Anterior cingulate cortex (tissue), 58 donors: ENCODE measurements at regions not wholly inside any gene's neighbourhood (a gene's known extent, or its start where the extent isn't known, plus 50 kb on each side); places are given as distances from the start of the nearest gene placed in this dataset.

Experiments
- DNase-seq, 58 donors: peaks; one replicate each; lab custom pipeline; 2025; lab: John Stamatoyannopoulos, UW

DNA sequence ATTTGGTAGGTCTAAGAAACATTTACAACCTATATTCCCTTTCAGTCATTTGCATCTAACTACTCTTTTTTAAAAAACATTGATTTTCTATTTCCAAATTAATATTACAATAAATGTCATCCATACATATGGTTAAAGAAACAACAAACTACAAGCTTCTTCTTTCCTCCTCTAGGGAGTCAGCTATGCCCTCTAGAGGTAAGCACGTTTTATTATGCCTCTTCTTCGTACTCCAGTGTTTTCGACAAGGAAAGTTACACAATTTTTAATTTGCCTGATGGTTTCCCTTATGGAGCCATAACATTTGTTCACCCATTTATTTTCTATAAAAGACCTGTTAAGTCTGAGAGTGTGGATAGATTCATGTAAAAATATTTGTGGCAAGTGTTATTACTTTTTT, 183.4 kb upstream of the CDH7 start:
- no peak for DNase-seq

DNA sequence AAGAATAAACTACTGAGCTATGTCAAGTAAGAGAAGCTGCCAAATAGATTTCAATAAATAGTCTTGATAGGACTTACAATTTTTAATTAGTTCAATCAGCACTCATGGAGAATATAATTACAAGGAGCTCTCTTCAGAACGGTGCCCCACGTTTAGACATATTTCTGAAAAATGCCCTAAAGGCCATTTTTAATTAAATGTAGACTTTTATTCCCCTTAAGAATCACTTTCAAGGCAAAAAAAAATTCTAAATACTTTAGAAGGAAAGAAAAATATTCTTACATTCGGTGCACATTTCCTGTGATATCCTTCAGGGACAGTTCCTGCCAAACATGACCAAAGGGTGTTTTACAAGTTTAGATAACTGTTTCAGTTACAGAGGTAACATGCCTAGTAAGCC, 202.5 kb upstream of the CDH7 start:
- DNase-seq = no peak

DNA sequence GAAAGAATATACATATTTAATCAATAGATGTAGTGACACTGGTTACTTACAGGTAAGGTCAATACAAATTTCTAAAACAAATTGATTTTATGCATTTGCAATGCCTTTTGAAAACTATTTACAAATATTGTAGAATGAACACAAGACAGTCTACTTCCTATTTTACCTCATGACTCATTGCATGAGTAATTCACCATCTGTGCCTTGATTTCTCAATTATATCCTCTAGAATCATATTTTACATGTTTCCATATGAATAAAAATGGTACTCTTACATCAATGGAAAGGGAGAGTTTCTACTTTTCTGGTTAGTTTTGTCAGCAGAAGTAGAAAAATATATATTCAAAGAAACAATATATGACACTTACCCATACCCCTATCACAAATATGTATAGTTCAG, 203.8 kb upstream of the CDH7 start:
- DNase-seq = peak in 1 of 58 donors; percentile 6

DNA sequence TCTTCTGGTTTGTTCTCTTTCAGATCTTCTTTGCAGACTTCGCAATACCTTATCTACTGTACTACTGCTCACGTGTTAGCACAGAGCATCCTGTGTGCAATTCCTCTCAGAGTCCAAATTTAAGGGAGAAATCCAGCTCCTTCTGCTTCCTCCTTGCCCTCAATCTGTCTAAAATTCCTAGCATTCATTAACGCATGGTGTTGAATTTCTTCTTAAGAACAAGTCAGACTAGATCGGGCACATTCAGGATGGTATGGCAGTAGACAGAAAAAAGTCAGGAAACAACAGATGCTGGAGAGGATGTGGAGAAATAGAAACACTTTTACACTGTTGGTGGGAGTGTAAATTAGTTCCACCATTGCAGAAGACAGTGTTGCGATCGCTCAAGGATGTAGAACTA, 206.1 kb upstream of the CDH7 start:
- no peak for DNase-seq

DNA sequence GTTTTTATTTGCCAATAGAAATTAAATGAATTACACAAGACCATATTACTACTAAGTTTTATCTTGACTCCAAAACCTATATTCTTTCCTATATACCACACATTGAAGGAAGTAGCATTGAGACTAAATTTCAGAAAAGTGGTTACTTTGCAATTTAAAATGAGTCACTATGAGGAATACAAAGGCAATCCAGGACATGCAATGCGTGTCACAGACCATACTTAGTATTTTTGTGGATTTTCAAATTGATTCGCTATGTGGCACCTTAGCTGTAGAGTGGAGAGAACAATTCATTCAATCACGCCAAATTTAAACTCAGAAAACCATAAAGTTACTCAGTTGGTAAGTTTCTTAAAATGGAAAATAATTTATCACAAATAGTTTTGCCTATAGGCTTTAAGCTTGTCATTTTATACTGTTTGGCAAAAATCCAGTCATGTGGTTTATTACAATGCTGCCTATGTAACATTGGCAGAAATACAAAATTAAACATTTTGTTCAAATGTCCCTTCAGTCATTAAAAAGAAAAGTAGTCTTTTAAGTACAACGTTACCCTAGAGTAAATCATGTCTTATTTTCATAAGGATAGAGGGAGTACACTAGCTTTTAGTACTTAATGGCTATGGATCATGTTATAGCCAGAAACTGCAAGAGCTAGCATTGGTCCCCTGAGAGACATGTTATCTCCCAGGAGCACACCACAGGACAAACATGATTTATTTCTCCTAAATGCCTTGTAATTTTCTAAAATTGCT, 222.8 kb upstream of the CDH7 start:
- no peak for DNase-seq

DNA sequence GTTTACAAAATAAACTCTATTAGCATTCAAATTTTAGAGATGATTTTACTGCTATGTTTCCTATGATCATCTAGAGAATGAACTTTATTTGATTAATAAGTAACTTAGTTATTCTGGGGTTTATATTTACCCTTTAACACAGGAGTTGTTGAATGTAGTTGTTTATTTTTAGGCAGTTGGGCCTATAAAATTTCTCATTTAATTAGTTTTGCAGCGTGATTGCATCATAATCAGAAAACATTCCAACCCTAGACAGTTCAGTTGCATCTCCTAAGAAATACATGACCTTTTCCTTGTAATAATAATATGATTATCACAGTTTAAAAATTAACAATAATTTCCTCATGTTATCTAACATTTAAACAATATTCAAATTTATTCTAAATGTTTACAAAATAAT, 224.7 kb upstream of the CDH7 start:
- no peak for DNase-seq

DNA sequence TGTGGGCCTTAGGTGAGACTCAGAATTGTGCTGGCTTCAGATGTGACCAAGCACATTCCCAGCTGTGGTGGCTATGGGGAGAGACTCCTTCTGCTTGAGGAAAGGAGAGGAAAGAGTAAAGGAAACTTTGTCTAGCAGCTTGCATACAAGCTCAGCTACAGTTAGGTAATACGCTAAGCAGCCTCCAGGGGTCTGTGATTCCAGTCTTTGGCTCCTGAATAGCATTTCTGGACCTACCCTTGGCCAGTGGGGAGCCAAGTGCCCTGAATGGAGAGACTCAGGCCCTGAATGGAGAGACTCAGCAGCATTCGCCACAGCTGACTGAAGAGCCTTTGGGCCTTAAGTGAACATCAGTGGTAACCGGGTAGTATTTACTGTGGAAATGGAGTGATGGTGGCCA, 227.4 kb upstream of the CDH7 start:
- DNase-seq = no peak

DNA sequence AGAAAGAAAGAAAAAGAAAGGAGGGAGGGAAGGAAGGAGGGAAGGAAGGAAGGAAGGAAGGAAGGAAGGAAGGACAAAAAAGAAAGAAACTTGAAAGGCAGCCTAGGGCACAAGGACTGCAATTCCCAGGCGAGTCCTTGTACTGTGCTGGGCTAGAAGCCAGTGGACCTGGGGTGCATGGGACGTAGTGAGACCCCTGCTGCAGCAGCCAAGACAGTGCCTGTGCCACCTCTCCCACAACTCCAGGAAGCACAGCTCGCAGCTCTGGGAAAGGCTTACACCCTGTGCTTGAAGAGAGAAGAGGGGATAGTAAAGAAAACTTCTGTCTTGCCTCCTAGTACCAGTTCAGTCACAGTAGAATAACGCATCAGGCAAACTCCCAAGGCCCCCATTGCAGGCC, 227.9 kb upstream of the CDH7 start:
- no peak for DNase-seq

DNA sequence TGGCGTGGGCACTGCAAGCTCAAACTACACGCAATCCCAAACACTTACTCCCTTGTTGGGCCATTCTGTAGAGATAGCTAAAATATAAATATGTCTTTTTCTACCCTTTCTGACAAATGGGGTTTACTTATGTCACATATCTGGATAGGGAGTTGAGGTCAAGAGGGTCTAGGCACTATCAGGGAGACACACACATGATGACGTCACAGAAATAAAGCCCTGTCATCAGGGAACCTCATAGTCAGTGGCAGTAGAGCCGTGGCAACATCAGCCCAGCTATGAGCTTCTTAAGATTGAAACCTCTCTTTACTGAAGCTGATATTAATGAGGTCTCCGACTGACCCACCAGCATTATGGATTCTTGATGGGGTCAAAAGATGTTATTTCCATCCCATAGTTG, 234.6 kb upstream of the CDH7 start:
- no peak for DNase-seq

DNA sequence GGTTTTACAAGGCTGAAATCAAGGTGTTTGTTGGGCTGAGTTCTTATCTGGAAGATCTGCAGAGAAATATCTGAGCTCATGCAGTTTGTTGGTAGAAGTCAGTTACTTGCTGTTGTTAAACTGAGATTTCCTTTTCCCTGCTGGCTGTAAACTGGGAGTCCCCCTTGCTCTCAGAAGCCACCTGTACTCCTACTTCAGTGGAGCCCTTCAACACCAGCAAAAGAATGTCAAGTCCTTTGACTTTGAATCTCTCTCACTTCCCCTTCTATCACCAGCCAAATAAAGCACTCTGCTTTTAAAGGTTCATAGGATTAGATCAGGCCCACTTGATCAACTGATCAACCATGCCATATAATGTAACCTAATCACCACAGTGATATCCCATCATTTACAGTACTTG, 252.2 kb upstream of the CDH7 start:
- no peak for DNase-seq

DNA sequence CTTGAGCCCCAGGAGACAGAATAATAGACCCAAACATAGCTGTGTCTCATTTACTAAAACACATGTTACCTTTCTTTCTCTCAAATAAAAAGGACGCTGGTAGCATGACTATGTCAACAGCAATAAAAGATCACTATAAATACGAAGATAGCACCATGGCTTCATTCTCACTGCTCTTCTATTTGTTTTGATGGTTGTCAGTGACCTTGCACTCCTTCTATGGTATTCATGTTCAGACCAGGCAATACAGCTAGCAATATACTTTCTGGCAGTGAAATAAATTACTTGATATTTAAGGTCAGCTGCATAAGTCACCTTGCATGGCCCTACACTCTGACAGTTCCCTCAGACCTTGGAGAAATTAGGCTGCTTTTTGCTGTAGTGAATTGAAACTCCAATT, 263.2 kb upstream of the CDH7 start:
- no peak for DNase-seq

DNA sequence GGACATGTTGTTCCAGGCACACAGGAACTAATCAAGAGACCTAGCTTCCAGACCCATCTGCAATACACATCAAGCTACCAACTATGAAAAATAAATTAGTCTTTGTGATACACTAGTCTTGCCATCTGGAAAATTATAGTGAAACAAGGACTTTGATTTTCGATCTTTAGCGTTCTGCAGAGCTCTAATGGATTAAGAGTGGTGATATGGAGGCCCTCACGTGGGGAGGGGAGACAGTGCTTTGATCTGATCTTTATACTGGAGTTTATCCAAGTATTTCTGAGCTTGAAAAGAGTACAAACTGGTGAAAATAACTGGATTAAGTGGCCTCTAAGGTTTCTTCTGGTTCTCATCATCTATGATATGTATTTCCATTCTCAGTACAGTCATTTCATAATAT, 273.4 kb upstream of the CDH7 start:
- no peak for DNase-seq

DNA sequence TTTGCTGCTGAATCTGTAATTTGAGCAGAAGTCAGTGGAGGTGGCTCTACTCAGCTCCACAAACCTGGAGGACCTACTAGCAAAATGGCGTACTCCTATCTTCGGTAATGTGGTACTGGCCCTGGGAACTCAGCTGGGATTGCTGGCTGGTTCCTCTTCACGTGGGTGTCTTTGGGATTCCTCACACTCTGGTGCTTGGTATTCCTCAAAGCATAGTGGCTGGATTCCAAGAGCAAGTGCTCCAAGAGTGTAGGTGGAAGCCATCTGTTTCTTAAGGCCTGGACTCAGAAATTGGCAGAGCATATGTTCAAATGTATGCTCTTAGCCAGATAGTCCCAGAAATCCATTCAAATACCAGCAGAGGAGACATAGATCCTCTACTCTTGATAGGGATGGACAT, 281.9 kb upstream of the CDH7 start:
- peak in 43 of 58 donors; percentile 0 to 62 (median 8) for DNase-seq

DNA sequence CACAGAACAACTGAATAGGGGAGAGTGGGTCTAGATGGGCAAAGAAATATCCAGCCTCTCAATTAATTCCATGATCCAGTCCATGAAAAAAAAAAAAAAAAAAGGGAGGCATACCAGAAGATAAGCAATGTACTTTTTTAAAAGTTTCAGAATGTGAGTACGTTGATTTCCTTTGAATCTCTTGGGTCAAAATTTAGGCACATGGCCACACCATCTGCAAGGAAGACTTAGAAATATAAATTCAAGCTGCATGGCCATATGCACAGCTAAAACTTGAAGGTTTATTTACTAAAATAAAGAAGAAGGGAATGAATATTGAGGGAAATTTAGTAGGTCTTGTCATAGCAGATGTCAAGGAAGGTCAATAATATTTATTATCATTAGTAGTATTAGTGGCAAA, 286.5 kb upstream of the CDH7 start:
- DNase-seq = no peak

DNA sequence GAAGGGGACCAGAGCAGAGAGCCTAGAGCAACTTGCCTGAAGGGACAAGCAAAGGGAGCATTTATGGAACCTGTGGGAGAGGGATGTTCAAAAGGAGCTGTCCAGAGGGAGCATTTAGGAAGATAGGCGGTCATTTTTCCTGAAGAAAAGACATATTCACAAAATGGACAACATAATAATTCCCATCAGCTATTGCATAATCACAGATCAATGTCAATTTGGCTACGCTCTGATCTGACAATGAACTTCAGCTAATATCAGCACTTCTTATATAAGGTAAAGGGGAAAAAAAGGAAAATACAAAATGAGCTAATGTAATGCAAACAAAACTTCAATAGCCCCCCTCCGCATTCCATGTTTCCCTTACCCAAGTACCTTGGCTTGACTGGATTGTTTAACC, 291.1 kb upstream of the CDH7 start:
- no peak for DNase-seq

DNA sequence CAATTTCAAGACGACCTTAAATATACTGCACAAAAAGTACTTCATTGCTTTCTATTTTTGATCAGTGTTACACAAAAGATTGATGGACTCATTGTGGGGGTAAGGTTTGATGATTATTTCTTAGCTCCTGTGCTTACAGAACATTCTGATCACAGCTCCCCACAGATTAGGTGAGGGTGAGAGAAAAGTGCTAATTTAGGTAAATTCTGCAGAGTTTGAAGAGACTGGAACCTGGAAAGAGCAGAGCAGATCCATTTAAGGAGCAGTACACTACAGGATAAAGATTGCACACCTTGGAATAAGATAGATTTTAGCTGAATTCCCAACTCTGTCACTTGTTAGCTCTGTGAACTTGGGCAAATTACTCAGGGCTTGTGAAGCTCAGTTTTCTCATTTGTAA, 291.9 kb upstream of the CDH7 start:
- DNase-seq = no peak

DNA sequence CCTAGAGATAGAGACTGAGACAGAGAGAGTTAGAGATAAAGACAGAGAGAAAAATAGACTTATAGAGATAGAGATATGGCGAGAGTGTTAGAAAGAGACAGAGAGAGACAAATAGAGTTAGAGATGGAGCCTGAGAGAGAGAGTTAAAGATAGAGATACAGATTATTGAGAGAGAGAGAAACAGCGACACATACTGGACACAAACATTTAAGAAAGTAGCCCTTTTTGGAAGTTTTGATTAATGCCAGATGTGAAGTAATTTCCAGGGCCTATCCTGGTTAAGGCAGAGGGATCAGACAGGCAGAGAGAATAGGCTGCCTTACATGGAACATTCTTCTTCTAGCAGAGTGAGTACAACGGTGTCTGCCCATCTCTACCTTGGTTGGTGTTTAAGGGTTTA, 311.6 kb upstream of the CDH7 start:
- DNase-seq = no peak

DNA sequence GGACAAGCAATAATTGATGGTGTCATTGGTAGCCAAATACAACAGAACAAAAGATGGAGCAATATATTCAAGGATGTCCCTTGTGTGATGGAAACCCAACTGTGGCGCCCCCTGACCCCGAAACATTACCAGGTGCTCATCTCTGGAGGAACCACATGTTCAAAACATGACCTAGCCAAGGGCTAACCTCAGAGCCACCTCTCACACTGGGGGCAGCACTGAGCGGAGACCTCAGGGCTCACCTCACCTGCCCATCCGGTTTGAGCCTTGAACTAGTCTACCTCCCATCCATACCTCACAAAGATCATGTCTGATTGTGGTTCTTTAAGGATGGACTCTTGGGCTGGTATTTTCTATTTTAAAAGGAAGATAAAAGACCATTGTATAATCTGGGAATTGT, 314.4 kb upstream of the CDH7 start:
- no peak for DNase-seq

DNA sequence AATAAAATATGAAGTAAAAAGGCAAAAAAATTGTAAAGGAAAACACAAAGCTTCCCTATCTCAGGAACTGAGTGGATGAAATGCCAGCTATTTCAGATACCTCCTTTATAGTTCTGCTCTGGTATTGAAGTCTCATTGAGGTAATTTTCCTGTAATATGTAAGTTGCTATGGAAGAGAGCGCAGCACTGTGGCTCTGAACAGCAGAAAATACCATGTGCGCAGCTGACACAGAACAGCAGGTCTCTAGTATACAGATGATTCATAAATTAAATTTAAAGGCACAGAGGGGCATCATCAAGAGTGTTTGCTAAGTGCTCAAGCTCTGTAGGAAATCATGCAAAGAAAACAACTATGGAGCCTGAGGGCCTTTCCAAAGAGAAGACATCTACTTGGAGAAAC, 315.3 kb upstream of the CDH7 start:
- DNase-seq = no peak

DNA sequence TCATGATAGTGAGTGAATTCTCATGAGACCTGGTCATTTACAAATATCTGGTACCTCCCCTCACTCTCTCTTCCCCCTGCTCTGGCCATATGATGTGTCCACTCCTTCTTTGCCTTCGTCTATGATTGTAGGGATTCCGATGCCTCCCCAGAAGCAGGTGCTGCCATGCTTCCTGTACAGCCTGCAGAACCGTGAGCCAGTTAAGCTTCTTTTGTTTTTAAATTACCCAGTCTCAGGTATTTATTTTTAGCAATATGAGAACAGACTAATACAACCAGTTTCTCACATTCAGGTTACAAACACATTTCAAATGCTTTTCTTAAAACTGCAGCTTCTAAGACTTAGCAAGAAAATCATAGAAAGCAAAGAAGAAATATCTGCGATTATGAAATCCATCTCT, 321.2 kb upstream of the CDH7 start:
- no peak for DNase-seq

DNA sequence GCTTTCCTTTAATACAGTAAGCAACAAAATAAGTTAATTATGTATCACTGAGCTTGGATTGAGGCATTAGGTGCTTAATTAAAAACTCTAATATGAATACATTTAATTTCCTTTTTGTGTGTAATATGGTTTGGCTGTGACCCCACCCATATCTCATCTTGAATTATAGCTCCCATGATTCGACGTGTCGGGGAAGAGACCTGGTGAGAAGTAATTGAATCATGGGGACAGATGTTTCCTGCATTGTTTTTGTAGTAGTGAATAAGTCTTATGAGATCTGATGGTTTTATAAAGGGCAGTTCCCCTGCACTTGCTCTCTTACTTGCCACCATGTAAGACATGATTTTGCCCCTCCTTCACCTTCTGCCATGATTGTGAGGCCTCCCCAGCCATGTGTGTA, 325.4 kb upstream of the CDH7 start:
- DNase-seq = no peak

DNA sequence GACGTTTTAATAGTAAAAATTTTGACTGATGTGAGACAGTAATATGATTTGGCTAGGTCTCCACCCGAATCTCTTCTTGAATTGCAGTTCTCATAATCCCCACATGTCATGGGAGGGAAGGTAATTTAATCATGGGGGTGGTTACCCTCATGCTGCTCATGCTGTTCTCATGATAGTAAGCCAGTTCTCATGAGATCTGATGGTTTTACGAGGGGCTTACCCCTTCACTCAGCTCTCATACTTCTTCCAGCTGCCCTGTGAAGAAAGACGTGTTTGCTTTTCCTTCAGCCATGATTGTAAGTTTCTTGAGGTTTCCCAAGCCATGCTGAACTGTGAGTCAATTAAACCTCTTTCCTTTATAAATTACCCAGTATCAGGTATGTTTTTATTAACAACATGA, 327.0 kb upstream of the CDH7 start:
- no peak for DNase-seq

DNA sequence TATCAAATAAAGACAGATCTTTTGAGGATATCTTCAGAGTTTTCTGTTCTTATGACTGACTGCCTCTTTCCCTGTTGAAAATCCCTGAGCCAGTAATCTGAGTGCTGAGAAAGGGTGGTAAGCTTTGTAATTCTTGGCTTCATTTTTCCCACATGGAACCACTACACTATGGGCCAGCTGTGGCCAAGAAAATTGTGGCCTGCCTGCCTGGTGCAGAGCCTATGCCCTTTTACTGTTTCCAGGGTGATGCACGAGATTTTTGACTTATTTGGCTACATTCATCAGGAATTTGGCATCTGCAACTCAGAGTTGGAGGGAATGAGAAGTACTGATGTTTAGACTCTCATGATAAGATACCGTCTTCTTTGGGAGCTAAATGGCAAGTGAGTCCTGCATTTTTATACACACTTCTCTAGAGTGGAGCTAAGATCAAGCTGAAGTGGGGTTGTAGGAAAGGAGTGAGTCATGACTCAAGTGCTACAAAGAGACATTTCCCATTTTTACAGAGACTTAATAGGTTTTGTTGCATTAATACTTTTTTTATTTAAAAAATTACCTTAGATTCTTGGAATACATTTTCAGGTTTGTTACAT, 328.2 kb upstream of the CDH7 start:
- no peak for DNase-seq
